ENCODE measurements at regions not wholly inside any gene's neighbourhood (a gene's known extent, or its start where the extent isn't known, plus 50 kb on each side); places are given as distances from the start of the nearest gene placed in this dataset.

DNA sequence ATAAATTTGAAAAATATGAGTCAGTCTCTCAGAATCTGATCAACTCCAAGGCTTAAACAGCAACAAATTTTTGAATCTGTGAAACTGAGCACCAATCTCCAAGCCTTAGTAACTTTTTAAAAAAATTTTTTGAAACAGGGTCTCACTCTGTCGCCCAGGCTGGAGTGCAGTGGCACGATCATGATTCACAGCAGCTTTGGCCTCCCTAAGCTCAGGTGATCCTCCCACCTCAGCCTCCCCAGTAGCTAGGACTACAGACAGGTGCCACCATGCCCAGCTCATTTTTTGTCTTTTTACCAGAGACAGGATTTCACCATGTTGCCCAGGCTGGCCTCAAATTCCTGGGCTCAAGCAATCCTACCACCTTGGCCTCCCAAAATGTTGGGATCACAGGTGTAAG lies 207.9 kb upstream of the TCF21 start:
- TF ChIP-seq, protein P1, sequence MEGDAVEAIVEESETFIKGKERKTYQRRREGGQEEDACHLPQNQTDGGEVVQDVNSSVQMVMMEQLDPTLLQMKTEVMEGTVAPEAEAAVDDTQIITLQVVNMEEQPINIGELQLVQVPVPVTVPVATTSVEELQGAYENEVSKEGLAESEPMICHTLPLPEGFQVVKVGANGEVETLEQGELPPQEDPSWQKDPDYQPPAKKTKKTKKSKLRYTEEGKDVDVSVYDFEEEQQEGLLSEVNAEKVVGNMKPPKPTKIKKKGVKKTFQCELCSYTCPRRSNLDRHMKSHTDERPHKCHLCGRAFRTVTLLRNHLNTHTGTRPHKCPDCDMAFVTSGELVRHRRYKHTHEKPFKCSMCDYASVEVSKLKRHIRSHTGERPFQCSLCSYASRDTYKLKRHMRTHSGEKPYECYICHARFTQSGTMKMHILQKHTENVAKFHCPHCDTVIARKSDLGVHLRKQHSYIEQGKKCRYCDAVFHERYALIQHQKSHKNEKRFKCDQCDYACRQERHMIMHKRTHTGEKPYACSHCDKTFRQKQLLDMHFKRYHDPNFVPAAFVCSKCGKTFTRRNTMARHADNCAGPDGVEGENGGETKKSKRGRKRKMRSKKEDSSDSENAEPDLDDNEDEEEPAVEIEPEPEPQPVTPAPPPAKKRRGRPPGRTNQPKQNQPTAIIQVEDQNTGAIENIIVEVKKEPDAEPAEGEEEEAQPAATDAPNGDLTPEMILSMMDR (IDR thresholded peaks at IDR 0.05 in 8 of 11, conservative IDR thresholded peaks at IDR 0.05 in 3 of 11) = no peak
- TF ChIP-seq POLR2A (IDR thresholded peaks at IDR 0.05) = no peak

All from spleen (tissue), 7 donors.